K562 (cell line): ENCODE measurements at regions not wholly inside any gene's neighbourhood (a gene's known extent, or its start where the extent isn't known, plus 50 kb on each side); places are given as distances from the start of the nearest gene placed in this dataset.

Experiments
- MCM2 ChIP-seq: fragments of 450-650 bp; IDR thresholded peaks from 2 replicates; pipeline ENCODE4 v1.6.1; 2017; ENCODE audit warnings: low read depth, mild to moderate bottlenecking
- SNIP1 ChIP-seq: fragments of 450-650 bp; IDR thresholded peaks from 2 replicates; pipeline ENCODE4 v1.7.1; 2017; ENCODE audit warnings: low read depth, mild to moderate bottlenecking
- ZNF592 ChIP-seq: fragments of 450-650 bp; IDR thresholded peaks from 2 replicates; pipeline ENCODE4 v1.6.1; 2017; ENCODE audit warnings: antibody characterized with exemption, mild to moderate bottlenecking

- no peak for TF ChIP-seq ZNF592
- TF ChIP-seq SNIP1, result no peak
- no peak for TF ChIP-seq MCM2
These were observed 58.9 kb upstream of the ANKS1B start (continued) for GRCh38 chr12:100043631-100044030.
